ENCODE measurements at regions not wholly inside any gene's neighbourhood (a gene's known extent, or its start where the extent isn't known, plus 50 kb on each side); places are given as distances from the start of the nearest gene placed in this dataset.

DNA sequence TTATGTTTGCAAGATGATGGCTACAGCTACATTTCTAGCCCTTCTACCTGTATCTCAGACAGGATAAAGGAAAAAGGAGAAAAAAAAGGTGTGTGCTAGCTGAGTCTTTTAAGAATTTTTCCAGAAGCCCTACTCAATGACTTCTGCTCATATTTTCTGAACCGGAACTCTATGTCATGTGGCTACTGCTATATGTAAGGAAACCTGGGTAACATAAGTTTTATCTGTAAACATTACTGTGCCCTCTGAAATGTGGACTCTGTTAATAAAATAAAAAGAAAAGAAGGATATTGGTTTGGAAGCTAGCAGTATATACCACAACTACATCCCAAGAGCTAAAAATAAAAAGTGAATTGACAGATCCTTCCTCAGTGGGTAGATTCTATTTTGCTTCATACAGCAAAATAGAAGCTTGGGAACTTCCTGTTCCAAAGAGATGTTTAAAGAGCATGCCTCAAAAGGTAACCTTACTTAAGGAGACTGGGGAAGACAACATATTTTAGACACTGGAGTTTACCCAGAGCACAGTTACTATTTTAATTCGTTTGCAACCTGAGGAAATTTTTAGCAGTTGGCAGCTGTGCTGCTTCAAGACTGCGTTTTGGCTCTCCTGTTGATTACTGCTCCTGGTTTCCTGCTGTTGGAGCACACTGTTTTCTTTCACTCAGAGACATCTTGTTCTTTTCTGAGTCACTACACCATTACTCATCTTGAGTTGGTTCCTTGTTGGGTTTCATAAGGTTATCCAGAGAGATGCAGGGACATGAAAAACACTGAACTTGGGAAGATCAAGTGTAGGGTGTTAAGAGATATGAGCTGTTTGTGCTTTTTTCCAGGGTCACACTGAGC is 280.7 kb downstream of the NFKBIZ start:
- no peak for TF ChIP-seq ZNF302 (tag by site-specific recombination; IDR thresholded peaks at IDR 0.05; ENCODE audit: low read depth)
- TF ChIP-seq ZNF274 (IDR thresholded peaks at IDR 0.05; ENCODE audit: low read length), result no peak
- TF ChIP-seq ZNF274 (tag by site-specific recombination; IDR thresholded peaks at IDR 0.05; ENCODE audit: borderline replicate concordance), result no peak
- no peak for TF ChIP-seq YY1 (tag by site-specific recombination; IDR thresholded peaks at IDR 0.05)
- TF ChIP-seq ZNF768 (tag by site-specific recombination; IDR thresholded peaks at IDR 0.05), result no peak
- TF ChIP-seq, protein P1, sequence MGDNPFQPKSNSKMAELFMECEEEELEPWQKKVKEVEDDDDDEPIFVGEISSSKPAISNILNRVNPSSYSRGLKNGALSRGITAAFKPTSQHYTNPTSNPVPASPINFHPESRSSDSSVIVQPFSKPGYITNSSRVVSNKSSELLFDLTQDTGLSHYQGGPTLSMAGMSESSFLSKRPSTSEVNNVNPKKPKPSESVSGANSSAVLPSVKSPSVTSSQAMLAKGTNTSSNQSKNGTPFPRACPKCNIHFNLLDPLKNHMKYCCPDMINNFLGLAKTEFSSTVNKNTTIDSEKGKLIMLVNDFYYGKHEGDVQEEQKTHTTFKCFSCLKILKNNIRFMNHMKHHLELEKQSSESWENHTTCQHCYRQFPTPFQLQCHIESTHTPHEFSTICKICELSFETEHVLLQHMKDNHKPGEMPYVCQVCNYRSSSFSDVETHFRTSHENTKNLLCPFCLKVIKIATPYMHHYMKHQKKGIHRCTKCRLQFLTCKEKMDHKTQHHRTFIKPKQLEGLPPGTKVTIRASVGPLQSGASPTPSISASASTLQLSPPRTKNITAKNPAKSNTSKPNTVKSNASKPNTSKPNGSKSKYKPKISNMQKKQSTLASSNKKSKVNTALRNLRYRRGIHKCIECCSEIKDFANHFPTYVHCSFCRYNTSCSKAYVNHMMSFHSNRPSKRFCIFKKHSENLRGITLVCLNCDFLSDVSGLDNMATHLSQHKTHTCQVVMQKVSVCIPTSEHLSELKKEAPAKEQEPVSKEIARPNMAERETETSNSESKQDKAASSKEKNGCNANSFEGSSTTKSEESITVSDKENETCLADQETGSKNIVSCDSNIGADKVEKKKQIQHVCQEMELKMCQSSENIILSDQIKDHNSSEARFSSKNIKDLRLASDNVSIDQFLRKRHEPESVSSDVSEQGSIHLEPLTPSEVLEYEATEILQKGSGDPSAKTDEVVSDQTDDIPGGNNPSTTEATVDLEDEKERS (tag by site-specific recombination; IDR thresholded peaks at IDR 0.05), result no peak
- TF ChIP-seq, protein P2, sequence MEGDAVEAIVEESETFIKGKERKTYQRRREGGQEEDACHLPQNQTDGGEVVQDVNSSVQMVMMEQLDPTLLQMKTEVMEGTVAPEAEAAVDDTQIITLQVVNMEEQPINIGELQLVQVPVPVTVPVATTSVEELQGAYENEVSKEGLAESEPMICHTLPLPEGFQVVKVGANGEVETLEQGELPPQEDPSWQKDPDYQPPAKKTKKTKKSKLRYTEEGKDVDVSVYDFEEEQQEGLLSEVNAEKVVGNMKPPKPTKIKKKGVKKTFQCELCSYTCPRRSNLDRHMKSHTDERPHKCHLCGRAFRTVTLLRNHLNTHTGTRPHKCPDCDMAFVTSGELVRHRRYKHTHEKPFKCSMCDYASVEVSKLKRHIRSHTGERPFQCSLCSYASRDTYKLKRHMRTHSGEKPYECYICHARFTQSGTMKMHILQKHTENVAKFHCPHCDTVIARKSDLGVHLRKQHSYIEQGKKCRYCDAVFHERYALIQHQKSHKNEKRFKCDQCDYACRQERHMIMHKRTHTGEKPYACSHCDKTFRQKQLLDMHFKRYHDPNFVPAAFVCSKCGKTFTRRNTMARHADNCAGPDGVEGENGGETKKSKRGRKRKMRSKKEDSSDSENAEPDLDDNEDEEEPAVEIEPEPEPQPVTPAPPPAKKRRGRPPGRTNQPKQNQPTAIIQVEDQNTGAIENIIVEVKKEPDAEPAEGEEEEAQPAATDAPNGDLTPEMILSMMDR (tag by site-specific recombination; IDR thresholded peaks at IDR 0.05), result no peak
- no peak for TF ChIP-seq ZNF155 (tag by site-specific recombination; IDR thresholded peaks at IDR 0.05)
- TF ChIP-seq, protein P3, sequence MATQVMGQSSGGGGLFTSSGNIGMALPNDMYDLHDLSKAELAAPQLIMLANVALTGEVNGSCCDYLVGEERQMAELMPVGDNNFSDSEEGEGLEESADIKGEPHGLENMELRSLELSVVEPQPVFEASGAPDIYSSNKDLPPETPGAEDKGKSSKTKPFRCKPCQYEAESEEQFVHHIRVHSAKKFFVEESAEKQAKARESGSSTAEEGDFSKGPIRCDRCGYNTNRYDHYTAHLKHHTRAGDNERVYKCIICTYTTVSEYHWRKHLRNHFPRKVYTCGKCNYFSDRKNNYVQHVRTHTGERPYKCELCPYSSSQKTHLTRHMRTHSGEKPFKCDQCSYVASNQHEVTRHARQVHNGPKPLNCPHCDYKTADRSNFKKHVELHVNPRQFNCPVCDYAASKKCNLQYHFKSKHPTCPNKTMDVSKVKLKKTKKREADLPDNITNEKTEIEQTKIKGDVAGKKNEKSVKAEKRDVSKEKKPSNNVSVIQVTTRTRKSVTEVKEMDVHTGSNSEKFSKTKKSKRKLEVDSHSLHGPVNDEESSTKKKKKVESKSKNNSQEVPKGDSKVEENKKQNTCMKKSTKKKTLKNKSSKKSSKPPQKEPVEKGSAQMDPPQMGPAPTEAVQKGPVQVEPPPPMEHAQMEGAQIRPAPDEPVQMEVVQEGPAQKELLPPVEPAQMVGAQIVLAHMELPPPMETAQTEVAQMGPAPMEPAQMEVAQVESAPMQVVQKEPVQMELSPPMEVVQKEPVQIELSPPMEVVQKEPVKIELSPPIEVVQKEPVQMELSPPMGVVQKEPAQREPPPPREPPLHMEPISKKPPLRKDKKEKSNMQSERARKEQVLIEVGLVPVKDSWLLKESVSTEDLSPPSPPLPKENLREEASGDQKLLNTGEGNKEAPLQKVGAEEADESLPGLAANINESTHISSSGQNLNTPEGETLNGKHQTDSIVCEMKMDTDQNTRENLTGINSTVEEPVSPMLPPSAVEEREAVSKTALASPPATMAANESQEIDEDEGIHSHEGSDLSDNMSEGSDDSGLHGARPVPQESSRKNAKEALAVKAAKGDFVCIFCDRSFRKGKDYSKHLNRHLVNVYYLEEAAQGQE (tag by site-specific recombination; IDR thresholded peaks at IDR 0.05), result no peak
- TF ChIP-seq ZFHX2 (tag by site-specific recombination; conservative IDR thresholded peaks at IDR 0.05), result no peak
- TF ChIP-seq, protein P4, sequence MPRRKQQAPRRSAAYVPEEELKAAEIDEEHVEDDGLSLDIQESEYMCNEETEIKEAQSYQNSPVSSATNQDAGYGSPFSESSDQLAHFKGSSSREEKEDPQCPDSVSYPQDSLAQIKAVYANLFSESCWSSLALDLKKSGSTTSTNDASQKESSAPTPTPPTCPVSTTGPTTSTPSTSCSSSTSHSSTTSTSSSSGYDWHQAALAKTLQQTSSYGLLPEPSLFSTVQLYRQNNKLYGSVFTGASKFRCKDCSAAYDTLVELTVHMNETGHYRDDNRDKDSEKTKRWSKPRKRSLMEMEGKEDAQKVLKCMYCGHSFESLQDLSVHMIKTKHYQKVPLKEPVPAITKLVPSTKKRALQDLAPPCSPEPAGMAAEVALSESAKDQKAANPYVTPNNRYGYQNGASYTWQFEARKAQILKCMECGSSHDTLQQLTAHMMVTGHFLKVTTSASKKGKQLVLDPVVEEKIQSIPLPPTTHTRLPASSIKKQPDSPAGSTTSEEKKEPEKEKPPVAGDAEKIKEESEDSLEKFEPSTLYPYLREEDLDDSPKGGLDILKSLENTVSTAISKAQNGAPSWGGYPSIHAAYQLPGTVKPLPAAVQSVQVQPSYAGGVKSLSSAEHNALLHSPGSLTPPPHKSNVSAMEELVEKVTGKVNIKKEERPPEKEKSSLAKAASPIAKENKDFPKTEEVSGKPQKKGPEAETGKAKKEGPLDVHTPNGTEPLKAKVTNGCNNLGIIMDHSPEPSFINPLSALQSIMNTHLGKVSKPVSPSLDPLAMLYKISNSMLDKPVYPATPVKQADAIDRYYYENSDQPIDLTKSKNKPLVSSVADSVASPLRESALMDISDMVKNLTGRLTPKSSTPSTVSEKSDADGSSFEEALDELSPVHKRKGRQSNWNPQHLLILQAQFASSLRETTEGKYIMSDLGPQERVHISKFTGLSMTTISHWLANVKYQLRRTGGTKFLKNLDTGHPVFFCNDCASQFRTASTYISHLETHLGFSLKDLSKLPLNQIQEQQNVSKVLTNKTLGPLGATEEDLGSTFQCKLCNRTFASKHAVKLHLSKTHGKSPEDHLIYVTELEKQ (tag by site-specific recombination; IDR thresholded peaks at IDR 0.05; ENCODE audit: borderline replicate concordance), result no peak

All from HEK293 (cell line).